Spleen (tissue), 7 donors: ENCODE measurements at regions not wholly inside any gene's neighbourhood (a gene's known extent, or its start where the extent isn't known, plus 50 kb on each side); places are given as distances from the start of the nearest gene placed in this dataset.

Experiments
- POLR2A ChIP-seq, 3 donors: fragments of 450-650 bp; IDR thresholded peaks; one replicate each; pipeline ENCODE4 v1.5.1; 2017; ENCODE audit warnings: antibody characterized with exemption in 3 of 3, mild to moderate bottlenecking in 1 of 3
- POLR2AphosphoS5 ChIP-seq, 3 donors: sonication (generic); formaldehyde crosslinking; IDR thresholded peaks; one replicate each; pipeline ENCODE4 v1.5.1; 2017; ENCODE audit warnings: antibody characterized with exemption in 3 of 3
- TF ChIP-seq, protein P1 (sequence below), 11 experiments: fragments of 200-600 bp in 7 of 11; fragments of 450-650 bp in 4 of 11; sonication (generic) in 4 of 11; IDR thresholded peaks in 8 of 11; conservative IDR thresholded peaks in 3 of 11; 1 replicate in 7 of 11; 2 replicates in 4 of 11; pipeline versions ENCODE4 v1.4.0 to v1.8.0; 2016 to 2021; ENCODE audit warnings: antibody characterized with exemption in 11 of 11, inconsistent platforms in 4 of 11, mild to moderate bottlenecking in 1 of 11
- donor health status: DM: no; HTN: no; CAD: no; lungs with moderate emphysema.
- donor health status: DM: no; HTN: no; CAD: no.
- donor health status: DM: no; HTN: no; CAD: no.

- TF ChIP-seq POLR2A (IDR thresholded peaks at IDR 0.05), result no peak
- TF ChIP-seq, protein P1, sequence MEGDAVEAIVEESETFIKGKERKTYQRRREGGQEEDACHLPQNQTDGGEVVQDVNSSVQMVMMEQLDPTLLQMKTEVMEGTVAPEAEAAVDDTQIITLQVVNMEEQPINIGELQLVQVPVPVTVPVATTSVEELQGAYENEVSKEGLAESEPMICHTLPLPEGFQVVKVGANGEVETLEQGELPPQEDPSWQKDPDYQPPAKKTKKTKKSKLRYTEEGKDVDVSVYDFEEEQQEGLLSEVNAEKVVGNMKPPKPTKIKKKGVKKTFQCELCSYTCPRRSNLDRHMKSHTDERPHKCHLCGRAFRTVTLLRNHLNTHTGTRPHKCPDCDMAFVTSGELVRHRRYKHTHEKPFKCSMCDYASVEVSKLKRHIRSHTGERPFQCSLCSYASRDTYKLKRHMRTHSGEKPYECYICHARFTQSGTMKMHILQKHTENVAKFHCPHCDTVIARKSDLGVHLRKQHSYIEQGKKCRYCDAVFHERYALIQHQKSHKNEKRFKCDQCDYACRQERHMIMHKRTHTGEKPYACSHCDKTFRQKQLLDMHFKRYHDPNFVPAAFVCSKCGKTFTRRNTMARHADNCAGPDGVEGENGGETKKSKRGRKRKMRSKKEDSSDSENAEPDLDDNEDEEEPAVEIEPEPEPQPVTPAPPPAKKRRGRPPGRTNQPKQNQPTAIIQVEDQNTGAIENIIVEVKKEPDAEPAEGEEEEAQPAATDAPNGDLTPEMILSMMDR (IDR thresholded peaks at IDR 0.05 in 8 of 11, conservative IDR thresholded peaks at IDR 0.05 in 3 of 11), result no peak
- TF ChIP-seq POLR2AphosphoS5 (IDR thresholded peaks at IDR 0.05), result no peak
Observed at GRCh38 chrX:137286423-137286822, 252.6 kb upstream of the GPR101 start.
